ENCODE measurements at regions not wholly inside any gene's neighbourhood (a gene's known extent, or its start where the extent isn't known, plus 50 kb on each side); places are given as distances from the start of the nearest gene placed in this dataset.

GRCh38 chr13:53623146-53623545 is 594.5 kb downstream of the OLFM4 start:
- TF ChIP-seq CTCF (IDR thresholded peaks at IDR 0.05), result no peak
- H3K36me3 ChIP-seq, result no peaks in the 10 kb centered on the region
- intact Hi-C loops (cut with DNase I; ENCODE audit: low total_unique reads), result no loop called here
- H3K27ac ChIP-seq, result no peak overlapping the region
- no peak for DNase-seq
- no peaks in the 10 kb centered on the region for H3K27me3 ChIP-seq
- no peak overlapping the region for H3K4me3 ChIP-seq
- H3K4me1 ChIP-seq, result no peaks in the 10 kb centered on the region
- H3K9me3 ChIP-seq, result no peaks in the 10 kb centered on the region

GRCh38 chr13:53631511-53631910 is 602.9 kb downstream of the OLFM4 start:
- H3K4me3 ChIP-seq, result no peak overlapping the region
- no peak overlapping the region for H3K27ac ChIP-seq
- H3K4me1 ChIP-seq, result no peaks in the 10 kb centered on the region
- no peak for TF ChIP-seq CTCF (IDR thresholded peaks at IDR 0.05)
- no peaks in the 10 kb centered on the region for H3K36me3 ChIP-seq
- no peaks in the 10 kb centered on the region for H3K9me3 ChIP-seq
- no peak for DNase-seq
- no peaks in the 10 kb centered on the region for H3K27me3 ChIP-seq
- intact Hi-C loops (cut with DNase I; ENCODE audit: low total_unique reads), result no loop called here

- Histone ChIP-seq H3K9me3 (no peaks in the 10 kb centered on the region), H3K27ac (no peak overlapping the region), H3K36me3 (no peaks in the 10 kb centered on the region), H3K27me3 (no peaks in the 10 kb centered on the region), H3K4me3 (no peak overlapping the region), H3K4me1 (no peaks in the 10 kb centered on the region)
- no peak for DNase-seq
- intact Hi-C loops (cut with DNase I; ENCODE audit: low total_unique reads), result no loop called here
- no peak for TF ChIP-seq CTCF (IDR thresholded peaks at IDR 0.05)
Observed at GRCh38 chr13:53638040-53638439, 609.4 kb downstream of the OLFM4 start.

GRCh38 chr13:53642306-53642705 is 613.7 kb downstream of the OLFM4 start:
- H3K27me3 ChIP-seq, result no peaks in the 10 kb centered on the region
- H3K4me3 ChIP-seq, result no peak overlapping the region
- DNase-seq, result no peak
- no peak overlapping the region for H3K27ac ChIP-seq
- no peaks in the 10 kb centered on the region for H3K9me3 ChIP-seq
- TF ChIP-seq CTCF (IDR thresholded peaks at IDR 0.05), result no peak
- intact Hi-C loops (cut with DNase I; ENCODE audit: low total_unique reads), result no loop called here
- no peaks in the 10 kb centered on the region for H3K4me1 ChIP-seq
- H3K36me3 ChIP-seq, result no peaks in the 10 kb centered on the region

GRCh38 chr13:53648673-53649072 is 620.1 kb downstream of the OLFM4 start:
- Histone ChIP-seq H3K9me3 (no peaks in the 10 kb centered on the region), H3K36me3 (no peaks in the 10 kb centered on the region), H3K27me3 (no peaks in the 10 kb centered on the region), H3K4me1 (no peaks in the 10 kb centered on the region), H3K4me3 (no peak overlapping the region), H3K27ac (no peak overlapping the region)
- no peak for DNase-seq
- TF ChIP-seq CTCF (IDR thresholded peaks at IDR 0.05), result no peak
- intact Hi-C loops (cut with DNase I; ENCODE audit: low total_unique reads), result no loop called here

GRCh38 chr13:53672005-53672404 is 643.4 kb downstream of the OLFM4 start:
- Histone ChIP-seq H3K9me3 (no peaks in the 10 kb centered on the region), H3K27ac (no peak overlapping the region), H3K4me1 (no peaks in the 10 kb centered on the region), H3K27me3 (no peaks in the 10 kb centered on the region), H3K36me3 (no peaks in the 10 kb centered on the region), H3K4me3 (no peak overlapping the region)
- intact Hi-C loops (cut with DNase I; ENCODE audit: low total_unique reads), result no loop called here
- TF ChIP-seq CTCF (IDR thresholded peaks at IDR 0.05), result no peak
- DNase-seq, result no peak

Measured in tibial artery (tissue), 4 donors.